Lower leg skin (tissue), 3 donors: ENCODE measurements at regions not wholly inside any gene's neighbourhood (a gene's known extent, or its start where the extent isn't known, plus 50 kb on each side); places are given as distances from the start of the nearest gene placed in this dataset.

ENCODE experiments used
- CTCF ChIP-seq, 3 donors: fragments of 450-650 bp; IDR thresholded peaks; one replicate each; pipeline ENCODE4 v1.5.1; 2016; ENCODE audit warnings: antibody characterized with exemption in 3 of 3, mild to moderate bottlenecking in 3 of 3, moderate library complexity in 2 of 3
- POLR2A ChIP-seq, 2 donors: fragments of 450-650 bp; IDR thresholded peaks; one replicate each; pipeline ENCODE4 v1.6.1; 2016 to 2017; ENCODE audit warnings: antibody characterized with exemption in 2 of 2, mild to moderate bottlenecking in 1 of 2, moderate library complexity in 1 of 2

- TF ChIP-seq CTCF (IDR thresholded peaks at IDR 0.05) (no peak), POLR2A (IDR thresholded peaks at IDR 0.05) (no peak)
Measured at GRCh38 chr6:121791396-121792315, 356.2 kb downstream of the GJA1 start.
